A673 (cell line): ENCODE measurements at regions not wholly inside any gene's neighbourhood (a gene's known extent, or its start where the extent isn't known, plus 50 kb on each side); places are given as distances from the start of the nearest gene placed in this dataset.

Source experiments
- BruUV-seq: library from RNA; stranded (reverse); fragments of 400-500 nt; replicated peaks from 2 replicates; lab custom pipeline; 2021; lab: Mats Ljungman, UMichigan
- CTCF ChIA-PET: fragments of 300-600 bp; sonication (Branson Sonifier 250); formaldehyde crosslinking; loops from one replicate; lab custom pipeline; 2022; ENCODE audit warnings: antibody characterized with exemption; lab: Charles Lee
- POLR2A ChIA-PET: fragments of 300-600 bp; sonication (Branson Sonifier 250); formaldehyde crosslinking; loops from one replicate; lab custom pipeline; 2022; ENCODE audit warnings: antibody characterized with exemption; ENCODE audit not compliant: low non-redundant PET; lab: Charles Lee
- DNase-seq: peaks from one replicate; pipeline ENCODE4 v3.0.0-alpha.2; 2015; ENCODE audit warnings: low spot score
- H3K27ac ChIP-seq: fragments of 200-600 bp; sonication (generic); 2 replicates; pipeline ENCODE4 v1.5.1; 2016; ENCODE audit warnings: mixed run types, low read depth, mild to moderate bottlenecking, mixed read lengths, antibody characterized with exemption, low read length; ENCODE audit not compliant: poor library complexity, severe bottlenecking
- H3K27me3 ChIP-seq: fragments of 200-600 bp; sonication (generic); replicated peaks from 2 replicates; pipeline ENCODE4 v1.6.1; 2017; ENCODE audit warnings: mixed run types, low read depth, mild to moderate bottlenecking, mixed read lengths, antibody characterized with exemption, low read length; ENCODE audit not compliant: insufficient read depth, poor library complexity
- H3K36me3 ChIP-seq: fragments of 200-600 bp; sonication (generic); 2 replicates; pipeline ENCODE4 v1.6.1; 2016; ENCODE audit warnings: mixed run types, mild to moderate bottlenecking, mixed read lengths, antibody characterized with exemption, low read length; ENCODE audit not compliant: insufficient read depth, poor library complexity, severe bottlenecking
- H3K4me1 ChIP-seq: fragments of 200-600 bp; sonication (generic); 2 replicates; pipeline ENCODE4 v1.6.1; 2017; ENCODE audit warnings: mixed run types, mild to moderate bottlenecking, mixed read lengths, antibody characterized with exemption, low read length; ENCODE audit not compliant: insufficient read depth, poor library complexity, severe bottlenecking
- H3K4me3 ChIP-seq: fragments of 200-600 bp; sonication (generic); 2 replicates; pipeline ENCODE4 v1.5.1; 2016; ENCODE audit warnings: low read depth, mixed run types, mild to moderate bottlenecking, mixed read lengths, low read length; ENCODE audit not compliant: poor library complexity, severe bottlenecking
- H3K9me3 ChIP-seq: fragments of 200-600 bp; sonication (generic); 2 replicates; pipeline ENCODE4 v1.6.1; 2016; ENCODE audit warnings: mixed run types, low read depth, mild to moderate bottlenecking, mixed read lengths, antibody characterized with exemption, low read length; ENCODE audit not compliant: poor library complexity, severe bottlenecking
- CTCF ChIP-seq: fragments of 300-800, 200-600 bp; sonication (generic); conservative IDR thresholded peaks from 2 replicates; pipeline ENCODE4 v1.5.1; 2017; ENCODE audit warnings: low read depth, mild to moderate bottlenecking, antibody characterized with exemption, low read length, moderate library complexity, mixed read lengths
- EZH2 ChIP-seq: fragments of 200-600 bp; sonication (generic); IDR thresholded peaks from 2 replicates; pipeline ENCODE4 v1.6.1; 2017; ENCODE audit warnings: borderline replicate concordance, low read depth, mild to moderate bottlenecking, mixed read lengths, antibody characterized with exemption, low read length; ENCODE audit not compliant: poor library complexity, severe bottlenecking
- intact Hi-C: fragments of 100-400 bp; cut with micrococcal nuclease; formaldehyde crosslinking; loops from one replicate; pipeline ENCODE4 v1.10.0; 2022; ENCODE audit not compliant: unreplicated experiment

DNA sequence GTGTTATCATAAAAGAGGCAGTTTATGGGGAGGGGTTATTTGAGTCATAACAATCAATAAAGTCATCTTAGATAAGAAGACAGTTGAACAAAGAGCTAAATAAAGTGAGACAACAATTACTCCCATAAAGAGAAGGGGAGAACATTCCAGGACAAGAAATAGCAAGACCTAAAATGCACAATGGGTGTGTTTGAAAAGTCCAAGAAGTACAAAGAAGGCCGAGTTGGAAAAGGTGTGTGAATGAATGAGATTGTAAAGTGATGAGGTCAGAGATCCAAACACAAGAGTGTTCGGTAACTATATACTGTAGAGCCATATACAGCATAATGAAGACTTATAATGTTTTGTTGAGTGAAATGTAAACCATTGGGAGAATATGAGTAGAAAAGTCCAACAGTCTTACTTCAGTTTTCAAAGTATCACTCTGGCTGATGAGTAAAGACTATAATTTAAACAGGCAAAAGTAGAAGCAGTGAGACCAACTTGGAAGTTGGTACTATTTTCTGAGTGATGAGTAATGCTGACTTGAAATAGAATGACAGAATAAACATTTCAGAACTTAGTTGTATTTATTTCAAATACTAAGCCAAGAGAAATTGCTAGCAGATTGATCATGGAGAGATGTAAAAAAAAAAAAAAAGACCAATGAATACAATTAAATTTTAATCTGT, 868.7 kb upstream of the CDH9 start:
- Histone ChIP-seq H3K27ac (no peak overlapping the region), H3K27me3 (no peaks in the 10 kb centered on the region), H3K4me3 (no peak overlapping the region), H3K9me3 (no peaks in the 10 kb centered on the region), H3K36me3 (no peaks in the 10 kb centered on the region), H3K4me1 (no peaks in the 10 kb centered on the region)
- TF ChIP-seq EZH2: no peak
- no peak for TF ChIP-seq CTCF
- ChIA-PET CTCF (no interaction called here), POLR2A (no interaction called here)
- intact Hi-C loops: no loop called here
- DNase-seq: no peak
- no TSS peak for BruUV-seq

DNA sequence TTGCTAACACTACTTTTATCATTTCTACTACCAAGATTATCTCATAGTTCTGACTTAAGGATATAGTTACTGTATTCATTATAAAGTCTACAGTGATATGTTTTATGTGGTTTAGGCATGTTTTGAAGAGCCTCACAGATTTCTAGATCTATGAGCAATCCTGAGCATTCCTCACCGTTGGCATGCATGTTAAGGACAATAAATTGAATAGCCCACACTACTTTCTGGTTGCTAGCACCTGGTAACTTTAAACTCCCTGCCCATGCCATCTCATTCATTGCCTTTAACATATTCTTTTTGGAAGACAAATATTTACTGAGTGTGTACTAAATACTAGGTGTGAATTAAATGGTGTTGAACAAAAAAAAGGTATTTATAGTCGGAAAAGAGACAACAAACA, 868.1 kb upstream of the CDH9 start:
- no peak for TF ChIP-seq EZH2
- no peak for TF ChIP-seq CTCF
- BruUV-seq: no TSS peak
- ChIA-PET CTCF (no interaction called here), POLR2A (no interaction called here)
- Histone ChIP-seq H3K4me1 (no peaks in the 10 kb centered on the region), H3K27ac (no peak overlapping the region), H3K36me3 (no peaks in the 10 kb centered on the region), H3K4me3 (no peak overlapping the region), H3K27me3 (no peaks in the 10 kb centered on the region), H3K9me3 (no peaks in the 10 kb centered on the region)
- DNase-seq: no peak
- intact Hi-C loops: no loop called here

- no peaks in the 10 kb centered on the region for H3K4me1 ChIP-seq
- no peak overlapping the region for H3K4me3 ChIP-seq
- no peaks in the 10 kb centered on the region for H3K36me3 ChIP-seq
- TF ChIP-seq CTCF (no peak), EZH2 (no peak)
- no TSS peak for BruUV-seq
- H3K27me3 ChIP-seq: no peaks in the 10 kb centered on the region
- no peak overlapping the region for H3K27ac ChIP-seq
- intact Hi-C loops: no loop called here
- ChIA-PET POLR2A (no interaction called here), CTCF (no interaction called here)
- DNase-seq: no peak
- H3K9me3 ChIP-seq: no peaks in the 10 kb centered on the region
These were observed 862.4 kb upstream of the CDH9 start for GRCh38 chr5:27900761-27901160.
